Right lobe of liver (tissue), 4 donors: ENCODE measurements at regions not wholly inside any gene's neighbourhood (a gene's known extent, or its start where the extent isn't known, plus 50 kb on each side); places are given as distances from the start of the nearest gene placed in this dataset.

Experiments
- POLR2A ChIP-seq: fragments of 450-650 bp; IDR thresholded peaks from one replicate; pipeline ENCODE4 v1.6.1; 2017; ENCODE audit warnings: antibody characterized with exemption, mild to moderate bottlenecking
- TF ChIP-seq, protein P1 (sequence below), 4 donors: fragments of 200-600 bp in 3 of 4; fragments of 450-650 bp in 1 of 4; IDR thresholded peaks; one replicate each; pipeline versions ENCODE4 v1.5.1 to v1.8.0; 2016 to 2022; ENCODE audit warnings: antibody characterized with exemption in 4 of 4, mild to moderate bottlenecking in 2 of 4
- donor health status: DM: no; HTN: no; CAD: no.
- donor health status: DM: no; HTN: no; CAD: no.
- donor health status: DM: no; HTN: yes; CAD: no.

DNA sequence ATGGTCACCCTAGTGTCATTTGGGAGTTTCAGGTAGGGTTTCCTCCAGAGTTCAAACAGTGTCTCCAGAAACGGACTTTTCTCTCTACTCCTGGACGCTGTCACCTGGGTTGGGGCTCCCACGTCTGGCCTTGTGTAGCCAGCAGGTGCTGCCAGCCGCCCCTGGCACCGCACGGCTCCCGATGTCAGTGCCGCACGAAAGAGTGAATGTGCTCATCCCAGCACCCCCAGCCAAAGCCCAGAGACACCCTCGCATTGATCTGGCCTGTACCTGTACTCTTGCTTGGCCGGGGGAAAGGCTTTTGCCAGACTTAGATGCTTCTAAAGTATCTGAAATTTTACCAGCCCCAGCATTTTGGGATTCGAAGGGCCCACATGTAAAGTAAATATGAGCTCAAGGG is 351.9 kb downstream of the C16orf95 start:
- TF ChIP-seq POLR2A = no peak
- TF ChIP-seq, protein P1, sequence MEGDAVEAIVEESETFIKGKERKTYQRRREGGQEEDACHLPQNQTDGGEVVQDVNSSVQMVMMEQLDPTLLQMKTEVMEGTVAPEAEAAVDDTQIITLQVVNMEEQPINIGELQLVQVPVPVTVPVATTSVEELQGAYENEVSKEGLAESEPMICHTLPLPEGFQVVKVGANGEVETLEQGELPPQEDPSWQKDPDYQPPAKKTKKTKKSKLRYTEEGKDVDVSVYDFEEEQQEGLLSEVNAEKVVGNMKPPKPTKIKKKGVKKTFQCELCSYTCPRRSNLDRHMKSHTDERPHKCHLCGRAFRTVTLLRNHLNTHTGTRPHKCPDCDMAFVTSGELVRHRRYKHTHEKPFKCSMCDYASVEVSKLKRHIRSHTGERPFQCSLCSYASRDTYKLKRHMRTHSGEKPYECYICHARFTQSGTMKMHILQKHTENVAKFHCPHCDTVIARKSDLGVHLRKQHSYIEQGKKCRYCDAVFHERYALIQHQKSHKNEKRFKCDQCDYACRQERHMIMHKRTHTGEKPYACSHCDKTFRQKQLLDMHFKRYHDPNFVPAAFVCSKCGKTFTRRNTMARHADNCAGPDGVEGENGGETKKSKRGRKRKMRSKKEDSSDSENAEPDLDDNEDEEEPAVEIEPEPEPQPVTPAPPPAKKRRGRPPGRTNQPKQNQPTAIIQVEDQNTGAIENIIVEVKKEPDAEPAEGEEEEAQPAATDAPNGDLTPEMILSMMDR (IDR thresholded peaks at IDR 0.05) = no peak
